Stimulated activated CD4-positive, alpha-beta T cell treated with anti-CD3 and anti-CD28 coated beads, Interleukin-4, amount 100 ng/mL, for 48 hours (primary cell): ENCODE measurements at regions not wholly inside any gene's neighbourhood (a gene's known extent, or its start where the extent isn't known, plus 50 kb on each side); places are given as distances from the start of the nearest gene placed in this dataset.
"Not testable (repeated sequence)": the region's sequence is repeated elsewhere in the genome, so short reads cannot be mapped to it uniquely, and the experiment has no call there.

Source experiments
- DNase-seq, 2 donors: peaks; one replicate each; pipeline ENCODE4 v3.0.0-alpha.2; 2020; ENCODE audit warnings: low read depth in 2 of 2

DNA sequence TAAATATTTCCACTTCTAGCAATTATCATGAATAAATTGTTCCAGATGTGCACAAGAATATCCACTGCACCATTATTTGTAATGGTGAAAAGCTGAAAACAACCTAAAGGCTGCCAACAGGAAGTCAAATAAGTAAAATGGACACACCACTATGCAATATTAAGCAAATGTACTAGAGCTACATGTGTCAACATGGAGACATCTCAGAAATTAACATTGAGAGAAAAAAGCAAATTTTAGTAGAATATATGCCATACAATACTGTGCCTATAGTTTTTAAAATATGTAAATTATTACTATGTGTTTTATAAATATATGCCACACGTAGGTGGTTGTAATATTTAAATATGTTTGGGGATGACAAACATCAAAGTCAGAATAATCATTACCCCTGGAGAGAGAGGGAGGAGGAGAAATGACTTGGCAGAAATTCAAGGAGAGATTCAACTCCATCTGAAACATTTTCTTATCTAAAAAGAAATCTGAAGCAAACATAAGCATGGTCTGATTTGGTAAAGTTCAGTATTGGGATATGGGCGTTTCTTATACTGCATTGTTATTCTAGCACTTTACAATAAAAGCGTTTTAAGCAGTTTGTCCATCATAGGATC is 475.5 kb downstream of the QKI start:
- no peak for DNase-seq

DNA sequence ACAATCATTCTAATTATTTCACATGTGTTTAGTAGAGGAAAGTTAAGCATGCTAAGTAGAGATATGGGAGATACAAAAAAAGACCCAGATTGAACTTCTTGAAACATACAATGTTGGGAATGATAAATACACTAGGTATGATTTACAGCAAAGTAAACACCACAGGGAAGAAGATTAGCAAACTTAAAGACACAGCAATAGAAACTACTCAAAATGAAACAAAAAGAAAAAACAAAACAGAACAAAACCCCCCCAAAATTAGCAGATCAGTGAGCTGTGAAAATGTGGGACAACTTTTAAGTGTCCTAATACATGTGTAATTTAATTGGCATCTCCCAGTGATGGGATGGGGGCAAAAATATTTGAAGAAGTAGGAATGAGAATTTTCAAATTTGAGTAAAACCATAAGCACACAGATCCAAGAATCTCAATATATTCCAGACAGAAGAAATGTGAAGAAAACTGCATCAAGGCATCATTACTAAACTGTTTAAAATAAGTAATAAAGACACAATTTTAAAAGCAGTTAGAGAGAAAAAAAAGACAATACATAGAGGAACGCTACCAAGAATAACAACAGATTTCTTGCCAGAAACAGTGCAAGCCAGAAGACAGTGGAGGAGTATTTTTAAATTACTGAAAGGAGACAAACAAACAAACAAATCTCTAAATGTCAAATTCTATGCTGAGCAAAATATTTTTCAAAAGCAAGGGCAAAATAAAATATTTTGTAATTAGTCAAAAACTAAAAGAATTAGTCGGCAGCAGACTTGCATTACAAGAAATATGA is 473.7 kb downstream of the QKI start:
- no peak for DNase-seq

DNA sequence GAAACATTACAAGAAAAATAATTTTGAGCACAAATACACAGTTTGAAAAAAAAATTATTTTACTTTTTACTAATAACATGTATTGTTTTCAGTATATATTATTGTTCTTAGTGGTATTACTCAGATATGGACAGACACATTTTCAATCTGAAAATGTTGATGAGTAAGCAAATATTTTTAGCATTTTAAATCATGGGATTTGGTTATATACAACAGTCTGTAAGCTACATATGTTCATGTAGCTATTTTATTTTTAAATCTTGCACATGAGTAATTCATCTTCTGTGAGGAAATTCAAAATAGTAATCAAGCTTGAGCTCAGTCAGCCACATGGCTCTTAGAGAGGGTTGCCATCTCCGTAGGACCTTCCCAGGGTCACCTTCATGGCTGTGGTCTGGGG is 471.9 kb downstream of the QKI start:
- DNase-seq, result no peak

DNA sequence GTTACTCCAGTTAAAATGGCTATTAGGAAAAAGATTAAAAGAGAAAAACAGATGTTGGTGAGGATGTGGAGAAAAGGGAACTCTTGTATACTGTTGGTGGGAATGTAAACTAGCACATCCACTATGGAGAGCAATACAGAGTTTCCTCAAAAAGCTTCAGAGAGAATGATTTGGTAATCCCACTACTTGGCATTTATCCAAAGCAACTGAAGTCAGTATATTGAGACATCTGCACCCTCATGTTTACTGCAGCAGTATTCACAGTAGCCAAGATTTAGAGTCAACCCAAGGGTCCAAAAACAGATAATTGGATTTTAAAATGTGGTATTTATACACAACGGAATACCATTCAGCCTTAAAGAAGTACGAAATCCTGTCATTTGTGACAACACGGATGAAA is 469.5 kb downstream of the QKI start:
- DNase-seq, result no peak

DNA sequence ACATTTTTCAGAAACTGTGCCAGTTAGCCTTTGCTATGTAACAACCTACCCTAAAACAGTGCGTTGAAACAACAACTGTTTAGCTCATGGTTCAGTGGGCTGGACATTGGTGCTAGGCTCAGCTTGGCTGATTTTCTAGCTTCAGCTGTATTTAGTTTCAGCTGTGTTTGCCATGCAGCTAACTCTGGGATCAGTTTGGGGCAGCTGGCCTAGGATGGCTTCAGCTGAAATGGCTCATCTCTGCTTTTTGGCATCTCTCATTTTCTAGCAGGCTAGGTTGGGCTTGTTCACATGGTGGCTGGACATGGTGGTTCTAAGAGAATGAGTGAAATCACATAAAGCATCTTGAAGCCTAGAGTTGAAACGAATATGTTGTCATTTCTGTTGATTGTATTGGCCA is 464.2 kb downstream of the QKI start:
- no peak for DNase-seq

DNA sequence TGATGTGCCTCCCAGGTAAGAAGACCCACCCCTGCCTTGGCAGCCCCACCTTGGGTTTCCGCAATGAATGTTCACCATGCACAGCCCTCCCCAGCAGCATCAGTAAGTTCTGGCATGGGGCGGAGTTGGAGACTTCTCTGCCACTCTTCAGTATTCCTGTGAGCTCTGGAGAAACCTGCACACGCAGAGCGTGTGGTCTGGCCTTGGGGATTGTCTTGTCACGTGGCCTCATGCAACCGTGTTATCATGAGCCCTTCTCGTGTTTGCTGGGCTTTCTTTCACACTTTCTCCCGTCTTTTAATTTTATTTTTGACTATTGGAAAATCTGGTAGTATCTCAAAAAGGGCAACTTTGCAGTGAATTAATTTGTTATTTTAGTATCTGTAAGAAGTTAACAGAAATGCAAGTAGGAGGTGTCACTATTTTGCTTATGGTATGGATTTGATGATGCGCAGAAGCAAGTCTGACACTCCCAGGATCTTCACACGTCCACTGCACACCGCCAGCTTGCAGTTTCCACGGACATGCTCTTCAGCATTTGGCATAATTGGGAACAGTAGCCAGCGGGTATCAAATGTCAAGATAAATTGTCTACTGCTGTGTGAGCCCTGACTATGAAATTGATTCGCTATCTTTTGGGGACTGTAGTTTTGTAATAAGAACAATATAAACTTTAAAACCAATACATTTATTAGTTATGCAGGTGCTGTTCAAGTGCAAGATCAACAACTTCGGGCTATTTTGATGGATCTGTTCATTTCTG is 463.5 kb downstream of the QKI start:
- no peak for DNase-seq

DNA sequence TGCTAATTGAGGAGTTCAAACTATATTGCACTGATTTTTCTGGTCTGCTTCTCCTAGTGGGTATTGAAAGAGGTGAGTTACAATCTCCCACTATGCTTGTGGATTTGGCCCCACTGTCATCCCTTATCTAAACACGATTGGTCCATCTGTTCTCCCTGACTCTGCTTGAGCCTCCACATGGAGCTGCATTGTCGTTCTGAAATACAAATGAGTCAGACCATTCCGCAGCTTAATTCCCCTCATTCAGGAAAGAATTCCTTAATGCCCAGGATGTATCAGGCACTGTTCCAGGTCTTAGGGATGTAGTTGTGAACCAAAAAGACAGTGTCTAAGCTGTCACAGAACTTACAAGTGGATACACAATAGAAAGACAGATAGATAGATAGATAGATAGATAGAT is 461.9 kb downstream of the QKI start:
- DNase-seq, result no peak

DNA sequence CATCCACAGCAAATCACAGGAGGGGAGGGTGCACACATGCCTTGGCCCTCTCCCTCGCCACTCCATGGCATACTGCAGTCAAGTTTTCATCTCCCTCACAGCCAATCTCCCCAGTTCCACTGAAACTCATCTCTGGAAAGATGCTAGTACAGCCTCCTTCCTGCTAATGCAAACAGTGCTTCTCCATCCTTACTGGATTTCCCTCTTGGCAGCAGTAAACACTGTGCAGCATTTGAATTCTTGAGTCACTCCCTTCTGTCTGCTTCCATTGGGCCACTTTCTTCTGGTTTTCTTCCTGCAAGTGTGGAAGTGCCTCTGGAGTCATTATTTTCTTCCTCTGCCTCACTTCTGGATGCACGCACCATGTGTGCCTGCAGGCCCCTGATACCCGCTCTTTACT is 460.3 kb downstream of the QKI start:
- DNase-seq, result no peak

DNA sequence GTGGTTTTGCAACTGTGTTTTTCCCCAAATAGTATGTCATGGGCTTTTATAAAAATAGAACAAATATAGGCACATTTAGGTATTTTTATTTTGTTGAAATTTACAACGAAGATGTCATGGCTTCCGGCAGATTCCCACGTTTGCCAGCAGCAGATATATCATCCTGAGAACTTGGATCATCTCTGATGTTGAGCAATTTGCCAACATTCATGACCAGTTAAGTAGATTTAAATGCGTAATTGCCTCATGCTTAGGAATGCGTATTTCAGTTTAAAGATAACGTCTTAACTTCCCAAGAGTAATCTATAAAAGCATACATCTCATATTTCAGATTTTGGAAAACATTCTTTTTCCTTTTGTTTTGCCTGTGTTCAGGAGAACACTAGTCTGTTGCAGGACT is 457.8 kb downstream of the QKI start:
- no peak for DNase-seq

DNA sequence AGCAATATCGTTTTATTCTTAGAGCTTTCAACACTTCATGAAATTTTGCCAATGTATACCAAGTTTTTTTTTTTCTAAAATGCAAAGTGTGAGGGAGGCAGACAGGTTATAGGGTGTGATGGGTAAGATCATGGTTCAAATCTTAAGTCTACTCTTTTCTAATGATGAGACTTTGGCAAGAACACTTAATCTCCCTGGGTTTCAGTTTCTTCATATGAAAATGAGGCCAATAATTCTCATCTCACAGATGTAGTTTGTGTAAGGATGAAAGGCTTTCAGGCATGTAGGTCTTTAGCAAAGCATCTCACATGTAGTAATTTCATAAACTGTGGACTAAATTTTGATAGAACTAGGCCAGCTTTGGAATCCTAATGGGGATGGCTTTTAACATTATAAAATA is 457.1 kb downstream of the QKI start:
- no peak for DNase-seq

DNA sequence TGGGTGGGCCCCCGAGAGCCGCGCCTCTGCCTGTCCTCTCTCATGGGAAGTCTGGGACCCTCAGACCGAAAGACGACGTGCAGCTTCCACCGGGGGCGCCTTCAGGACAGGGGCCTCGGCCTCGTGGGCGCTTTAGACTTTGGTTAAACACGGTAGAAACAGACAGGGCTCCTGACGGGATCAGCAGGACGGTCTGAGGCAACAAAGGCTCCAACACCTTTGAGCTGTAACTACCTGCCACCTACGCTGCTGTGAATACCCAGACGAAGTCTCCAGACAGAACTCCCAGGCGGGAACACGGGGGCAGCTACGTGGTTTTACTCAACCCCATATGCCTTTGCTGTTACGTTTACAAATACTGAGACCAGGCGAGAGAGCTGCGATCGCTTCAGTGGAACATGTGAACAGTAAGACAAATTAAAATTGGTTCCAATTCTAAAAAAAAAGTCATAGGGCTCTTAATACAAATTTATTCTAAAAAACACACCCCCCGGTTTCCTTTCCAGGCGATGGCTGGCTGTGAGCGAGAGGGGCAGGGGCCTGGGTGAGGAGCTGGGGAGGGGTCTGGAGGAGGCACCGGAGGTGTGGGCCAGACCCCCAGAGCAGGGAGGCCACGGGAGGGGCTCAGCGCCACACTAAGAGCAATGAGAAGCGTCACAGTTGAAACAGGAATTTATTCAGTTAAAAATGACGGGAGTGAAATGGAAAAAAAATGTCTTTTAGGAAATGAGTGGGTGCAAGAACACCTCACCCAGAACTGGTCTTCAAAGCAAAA is 453.2 kb downstream of the QKI start:
- no peak for DNase-seq

DNA sequence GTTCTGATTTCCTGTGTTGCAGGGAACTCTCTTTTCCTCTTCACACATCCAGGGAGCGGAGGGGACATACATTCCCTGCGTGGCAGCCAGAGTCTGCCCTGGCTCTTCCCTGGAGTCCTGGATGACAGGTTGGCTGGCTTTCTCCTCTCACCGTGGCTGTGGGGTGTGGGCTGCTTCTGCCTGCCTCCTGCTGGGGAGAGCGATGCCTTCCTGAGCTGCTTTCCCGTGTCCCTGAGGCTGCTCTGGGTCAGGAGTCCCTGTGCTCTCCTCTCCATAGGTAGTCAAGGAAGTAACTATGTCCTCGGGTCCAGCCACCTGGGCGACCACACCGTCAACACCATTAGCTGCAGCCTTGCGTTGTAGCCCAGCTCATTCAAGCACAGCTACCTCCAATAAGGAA is 451.7 kb downstream of the QKI start:
- no peak for DNase-seq

DNA sequence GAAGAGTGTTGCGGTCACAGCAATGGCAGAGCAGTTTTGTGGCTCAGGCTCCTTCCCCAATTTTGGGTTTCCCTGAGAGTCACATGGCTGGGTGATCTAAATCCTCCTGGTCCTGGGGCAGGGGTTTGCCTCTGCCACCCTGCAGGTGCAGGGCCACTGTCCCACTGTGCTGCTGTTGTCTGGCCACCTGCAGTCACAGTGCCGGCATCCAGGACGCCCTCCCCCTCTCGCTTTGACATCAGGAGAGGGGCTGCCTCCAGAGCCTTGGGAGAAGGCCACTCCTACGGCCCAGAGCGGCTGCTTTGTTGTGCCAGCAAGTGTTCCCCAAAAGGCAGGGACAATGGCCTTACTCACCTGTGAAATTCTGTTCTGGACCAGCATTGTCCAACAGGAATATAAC is 449.0 kb downstream of the QKI start:
- DNase-seq, result no peak

DNA sequence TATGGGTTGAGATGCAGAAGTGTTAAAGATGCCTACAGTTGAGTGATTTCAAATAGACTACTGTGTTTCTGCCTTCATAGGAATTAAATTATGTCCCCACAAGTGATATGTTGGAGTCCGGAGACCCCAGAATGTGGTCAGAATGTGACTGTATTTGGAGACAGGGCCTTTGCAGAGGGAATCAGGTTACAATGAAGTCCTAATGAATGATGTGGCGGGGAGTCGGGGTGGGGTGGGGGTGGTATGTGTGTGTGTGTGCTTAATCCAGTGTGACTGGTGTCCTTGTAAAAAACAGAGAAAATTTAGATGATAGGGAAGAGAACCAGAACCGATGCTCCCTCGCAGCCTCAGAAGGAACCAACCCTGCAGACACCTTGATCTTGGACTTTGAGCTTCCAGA is 448.2 kb downstream of the QKI start:
- no peak for DNase-seq

DNA sequence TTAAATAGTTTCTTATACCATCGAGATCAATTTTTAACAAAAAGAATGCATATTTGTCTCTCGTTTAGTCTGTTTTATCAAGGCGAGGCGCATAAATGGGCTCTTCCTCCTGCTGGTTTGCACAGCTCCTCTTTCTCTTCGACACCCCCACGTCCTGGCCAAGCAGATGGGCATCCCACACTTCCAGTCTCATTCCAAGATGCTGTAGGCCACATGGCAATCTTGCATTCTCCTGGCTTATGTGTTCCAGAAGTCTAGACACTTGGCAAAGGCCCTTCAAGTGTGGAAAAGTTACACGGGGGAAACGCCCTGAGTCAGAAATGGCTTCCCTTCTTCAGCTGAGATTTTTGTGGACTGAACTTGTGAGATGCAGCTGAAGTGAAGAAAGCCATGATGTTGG is 447.1 kb downstream of the QKI start:
- DNase-seq, result no peak

DNA sequence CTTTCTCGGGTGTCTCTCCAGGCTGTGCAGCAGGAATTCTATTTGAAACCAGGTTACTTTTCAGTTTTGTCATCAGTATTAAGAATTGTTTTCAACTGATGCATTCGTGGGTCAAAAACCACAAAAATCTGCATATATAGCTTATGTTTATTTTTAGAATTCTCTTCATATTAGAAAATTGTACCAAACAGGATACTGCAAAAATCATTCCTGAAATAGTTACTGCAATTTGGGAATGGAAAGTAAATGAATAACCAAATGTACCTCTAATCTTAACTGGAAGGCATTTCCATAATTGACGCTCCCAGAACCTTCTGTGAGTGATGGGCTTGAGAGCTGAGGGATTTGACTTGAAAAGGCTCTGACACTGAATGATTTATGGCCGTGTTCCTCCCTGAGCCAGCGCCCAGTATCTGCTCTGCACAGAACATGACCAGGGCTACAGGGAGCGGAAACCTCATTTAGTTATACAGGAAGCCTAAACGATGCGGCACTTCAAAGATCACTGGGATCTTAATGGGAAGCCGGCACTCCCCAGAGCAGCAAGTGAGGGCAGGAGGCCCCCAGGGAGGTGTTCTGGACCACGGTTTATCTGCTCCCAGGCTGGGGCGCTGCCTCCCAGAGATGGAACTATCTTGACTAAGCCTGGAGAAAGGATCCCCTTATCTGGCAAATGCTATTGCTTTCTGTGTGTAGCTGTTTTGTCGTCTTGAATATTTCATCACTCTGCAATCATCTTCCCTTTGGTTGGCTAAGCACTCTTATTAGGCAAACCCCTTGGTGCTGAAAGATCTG is 446.0 kb downstream of the QKI start:
- DNase-seq, result no peak

DNA sequence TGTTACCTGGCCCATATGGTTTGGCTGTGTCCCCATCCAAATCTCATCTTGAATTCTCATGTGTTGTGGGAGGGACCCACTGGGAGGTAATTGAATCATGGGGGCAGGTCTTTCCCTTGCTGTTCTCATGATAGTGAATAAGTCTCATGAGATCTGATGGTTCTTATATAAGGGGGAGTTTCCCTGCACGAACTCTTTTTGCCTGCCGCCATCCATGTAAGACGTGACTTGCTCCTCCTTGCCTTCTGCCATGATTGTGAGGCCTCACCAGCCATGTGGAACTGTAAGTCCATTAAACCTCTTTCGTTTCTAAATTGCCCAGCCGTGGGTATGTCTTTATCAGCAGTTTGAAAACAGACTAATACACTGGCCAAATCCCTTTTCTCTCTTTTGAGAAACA is 444.4 kb downstream of the QKI start:
- not testable (repeated sequence) for DNase-seq

DNA sequence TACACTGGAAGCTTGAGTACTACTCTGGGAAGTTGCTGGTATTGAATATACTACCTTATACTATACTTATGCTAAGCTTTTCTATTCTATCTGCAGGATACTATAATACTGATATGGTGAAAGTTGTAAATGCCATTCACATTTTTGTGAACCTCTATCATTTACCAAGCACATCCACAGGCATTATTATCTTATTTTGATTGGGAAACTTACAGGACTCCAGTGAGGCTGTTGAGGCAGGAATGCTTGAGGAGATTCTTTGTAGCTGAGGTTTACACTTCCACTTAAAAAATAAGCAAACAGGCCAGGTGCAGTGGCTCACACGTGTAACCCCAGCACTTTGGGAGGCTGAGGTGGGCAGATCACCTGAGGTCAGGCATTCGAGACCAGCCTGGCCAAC is 442.9 kb downstream of the QKI start:
- DNase-seq, result no peak

DNA sequence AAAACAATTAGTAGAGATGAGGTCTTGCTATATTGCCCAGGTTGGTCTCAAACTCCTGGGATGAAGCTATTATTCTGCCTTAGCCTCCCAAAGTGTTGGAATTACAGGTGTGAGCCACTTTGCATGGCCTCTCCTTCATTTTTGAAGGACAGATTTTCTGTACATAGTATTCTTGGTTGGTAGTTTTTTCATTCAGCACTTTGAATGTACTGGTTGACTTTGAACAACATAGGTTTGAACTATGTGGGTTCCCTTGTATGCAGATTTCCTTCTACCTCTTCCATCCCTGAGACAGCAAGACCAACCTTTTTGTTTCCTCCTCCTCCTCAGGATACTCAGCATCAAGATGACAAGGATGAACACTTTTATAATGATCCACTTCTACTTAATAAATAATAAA is 436.4 kb downstream of the QKI start:
- no peak for DNase-seq

DNA sequence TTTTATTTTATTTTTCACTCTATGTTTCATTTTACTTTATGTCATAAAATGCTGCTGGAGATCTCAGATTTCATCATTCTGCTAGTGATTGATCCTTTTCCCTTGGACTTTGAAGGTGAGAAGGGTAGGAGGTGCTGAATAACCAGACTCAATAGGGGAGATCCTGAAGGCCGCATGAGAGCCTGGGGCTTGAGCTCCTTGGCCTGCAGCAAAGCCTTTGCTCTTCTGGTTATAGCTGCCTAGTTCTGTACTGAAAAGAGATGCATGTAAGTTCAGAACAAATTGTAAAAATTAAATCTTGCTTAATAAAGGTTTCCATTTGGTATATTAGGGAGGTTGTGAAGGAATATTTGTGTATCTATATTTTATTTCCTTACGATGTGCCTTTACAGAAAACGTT is 430.2 kb downstream of the QKI start:
- no peak for DNase-seq

DNA sequence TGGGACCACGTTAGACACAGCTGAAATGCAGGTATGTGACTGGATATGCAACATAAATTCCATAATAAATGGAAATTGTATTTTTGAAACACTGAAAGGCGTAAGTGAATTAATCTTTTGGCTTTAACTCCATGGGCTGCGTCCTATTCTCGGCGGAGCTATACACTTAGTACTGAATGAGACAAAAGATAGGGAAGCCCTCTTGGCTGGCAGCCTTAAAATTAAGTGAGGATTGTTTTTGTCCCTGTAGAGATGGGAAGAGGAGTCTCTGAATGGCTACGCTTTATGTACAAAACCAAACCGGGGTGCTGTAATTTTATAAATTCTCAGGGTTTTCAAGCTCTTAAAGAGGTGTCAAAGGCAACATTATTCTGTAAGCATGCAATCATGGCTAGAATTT is 429.8 kb downstream of the QKI start:
- DNase-seq, result no peak

DNA sequence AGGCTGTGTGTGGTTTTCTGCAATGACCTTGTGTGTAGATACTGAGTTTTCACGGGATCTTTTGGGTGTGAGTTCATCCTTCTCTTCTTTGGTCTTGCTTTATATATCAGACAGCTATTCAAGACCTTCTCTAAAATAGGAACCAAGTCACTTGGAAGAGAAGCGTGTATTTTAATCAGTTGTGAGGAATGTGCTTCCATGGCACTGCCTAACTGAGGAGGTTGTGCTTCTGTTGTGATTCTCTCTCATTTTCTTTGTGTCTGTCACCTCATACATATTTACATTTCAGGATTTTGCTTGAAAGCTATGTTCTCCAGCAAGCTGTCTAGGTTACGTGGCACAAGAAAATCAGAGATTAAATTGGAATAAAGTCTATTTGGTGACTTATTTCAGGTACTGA is 428.7 kb downstream of the QKI start:
- DNase-seq, result no peak
